Kidney epithelial cell (primary cell): ENCODE measurements at regions not wholly inside any gene's neighbourhood (a gene's known extent, or its start where the extent isn't known, plus 50 kb on each side); places are given as distances from the start of the nearest gene placed in this dataset.

Experiments
- DNase-seq: peaks from one replicate; pipeline ENCODE4 v3.0.0-alpha.2; 2010; ENCODE audit warnings: low read depth
- H3K27me3 ChIP-seq: 2 replicates; pipeline ENCODE4 v1.6.0; 2011; ENCODE audit warnings: low read length; ENCODE audit not compliant: control insufficient read depth, insufficient read depth
- H3K36me3 ChIP-seq: 2 replicates; pipeline ENCODE4 v1.5.1; 2011; ENCODE audit warnings: low read length; ENCODE audit not compliant: control insufficient read depth, insufficient read depth
- H3K4me3 ChIP-seq: 2 replicates; pipeline ENCODE4 v1.5.1; 2011; ENCODE audit warnings: low read depth, mild to moderate bottlenecking, control low read depth, low read length
- TF ChIP-seq, protein P1 (sequence below): IDR thresholded peaks from 2 replicates; pipeline ENCODE4 v1.5.1; 2011; ENCODE audit warnings: mild to moderate bottlenecking, moderate library complexity, low read length, control low read depth, inconsistent platforms; ENCODE audit not compliant: insufficient read depth, poor library complexity, severe bottlenecking

DNA sequence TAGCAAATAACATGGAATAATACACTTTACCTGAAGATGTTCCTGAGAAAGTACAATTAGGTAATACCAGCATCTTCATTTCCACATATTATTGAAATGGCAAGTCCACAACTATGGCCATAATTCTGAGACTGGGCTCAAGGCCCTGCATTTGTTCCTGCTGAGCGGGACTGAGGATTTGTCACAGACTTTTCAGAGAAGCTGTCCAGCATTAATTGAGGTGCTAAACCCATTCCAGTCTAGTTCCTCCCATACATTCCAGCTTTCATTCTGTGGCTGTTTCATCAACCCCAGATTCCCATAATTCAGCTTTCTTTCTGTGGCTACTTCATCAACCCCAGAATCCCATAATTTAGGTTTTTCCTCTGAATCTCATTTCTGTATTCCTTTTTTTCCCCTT is 293.4 kb upstream of the GBE1 start:
- H3K36me3 ChIP-seq = no peaks in the 10 kb centered on the region
- no peak overlapping the region for H3K4me3 ChIP-seq
- no peak for DNase-seq
- no peaks in the 10 kb centered on the region for H3K27me3 ChIP-seq
- TF ChIP-seq, protein P1, sequence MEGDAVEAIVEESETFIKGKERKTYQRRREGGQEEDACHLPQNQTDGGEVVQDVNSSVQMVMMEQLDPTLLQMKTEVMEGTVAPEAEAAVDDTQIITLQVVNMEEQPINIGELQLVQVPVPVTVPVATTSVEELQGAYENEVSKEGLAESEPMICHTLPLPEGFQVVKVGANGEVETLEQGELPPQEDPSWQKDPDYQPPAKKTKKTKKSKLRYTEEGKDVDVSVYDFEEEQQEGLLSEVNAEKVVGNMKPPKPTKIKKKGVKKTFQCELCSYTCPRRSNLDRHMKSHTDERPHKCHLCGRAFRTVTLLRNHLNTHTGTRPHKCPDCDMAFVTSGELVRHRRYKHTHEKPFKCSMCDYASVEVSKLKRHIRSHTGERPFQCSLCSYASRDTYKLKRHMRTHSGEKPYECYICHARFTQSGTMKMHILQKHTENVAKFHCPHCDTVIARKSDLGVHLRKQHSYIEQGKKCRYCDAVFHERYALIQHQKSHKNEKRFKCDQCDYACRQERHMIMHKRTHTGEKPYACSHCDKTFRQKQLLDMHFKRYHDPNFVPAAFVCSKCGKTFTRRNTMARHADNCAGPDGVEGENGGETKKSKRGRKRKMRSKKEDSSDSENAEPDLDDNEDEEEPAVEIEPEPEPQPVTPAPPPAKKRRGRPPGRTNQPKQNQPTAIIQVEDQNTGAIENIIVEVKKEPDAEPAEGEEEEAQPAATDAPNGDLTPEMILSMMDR = no peak

DNA sequence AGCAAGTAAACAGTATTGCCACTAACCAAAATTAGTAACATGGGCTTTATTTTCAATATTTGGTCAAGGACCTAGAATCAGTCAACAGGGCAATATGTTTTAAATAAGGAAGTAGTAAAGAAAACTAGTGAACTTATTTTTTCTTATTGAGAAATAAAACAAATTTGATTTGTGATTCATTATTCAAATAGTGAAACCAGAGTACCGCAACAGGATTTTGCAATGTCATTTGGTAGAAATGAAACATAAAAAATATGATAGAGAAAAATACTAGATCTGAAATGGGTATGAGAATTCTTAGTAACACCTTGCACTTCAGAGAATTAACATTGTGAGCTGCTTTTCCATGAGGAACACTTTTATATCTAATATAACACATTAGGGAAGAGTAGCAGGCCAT is 291.8 kb upstream of the GBE1 start:
- no peak for DNase-seq
- H3K27me3 ChIP-seq = no peaks in the 10 kb centered on the region
- H3K4me3 ChIP-seq = no peak overlapping the region
- H3K36me3 ChIP-seq = no peaks in the 10 kb centered on the region
- TF ChIP-seq, protein P1 = no peak

DNA sequence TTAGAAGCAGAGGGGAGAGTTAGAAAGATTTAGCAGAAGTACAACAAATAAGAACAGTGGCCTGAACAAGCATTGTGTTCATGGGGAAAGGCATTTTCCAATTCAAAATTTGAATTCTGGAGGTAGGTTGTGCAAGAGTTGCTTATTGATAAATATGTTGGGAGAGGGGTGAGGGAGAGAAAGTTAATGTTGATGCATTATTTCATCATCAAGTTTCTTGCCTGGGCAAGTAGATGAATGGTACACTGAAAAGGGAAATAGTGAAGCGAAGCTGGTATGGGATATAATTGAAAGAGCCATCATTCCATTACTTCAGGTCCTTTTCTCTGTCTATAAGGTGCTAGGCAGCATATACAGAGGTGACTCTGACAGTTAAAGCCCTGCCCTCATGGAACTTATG is 288.9 kb upstream of the GBE1 start:
- no peak for DNase-seq
- TF ChIP-seq, protein P1 = no peak
- H3K4me3 ChIP-seq = no peak overlapping the region
- H3K36me3 ChIP-seq = no peaks in the 10 kb centered on the region
- H3K27me3 ChIP-seq = no peaks in the 10 kb centered on the region

DNA sequence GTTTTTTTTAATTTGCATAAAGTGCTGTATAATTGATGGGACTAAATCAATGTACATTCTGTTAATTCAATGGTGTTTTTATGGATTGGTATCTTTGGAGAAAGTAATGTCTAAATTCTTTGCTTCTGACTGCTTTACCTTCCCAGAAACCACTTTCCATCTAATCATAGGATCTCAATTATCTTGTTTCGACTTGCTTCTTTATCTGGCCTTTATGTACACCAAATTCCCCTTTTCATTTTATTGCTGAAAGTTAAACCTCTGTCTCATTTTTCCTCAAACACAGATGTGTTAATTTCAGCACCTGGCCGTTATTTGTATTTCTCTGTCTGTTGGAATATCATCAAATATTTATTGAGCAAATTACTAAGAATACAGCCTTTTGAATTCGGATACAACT is 287.3 kb upstream of the GBE1 start:
- H3K36me3 ChIP-seq = no peaks in the 10 kb centered on the region
- no peak overlapping the region for H3K4me3 ChIP-seq
- DNase-seq = no peak
- H3K27me3 ChIP-seq = no peaks in the 10 kb centered on the region
- TF ChIP-seq, protein P1 = no peak

DNA sequence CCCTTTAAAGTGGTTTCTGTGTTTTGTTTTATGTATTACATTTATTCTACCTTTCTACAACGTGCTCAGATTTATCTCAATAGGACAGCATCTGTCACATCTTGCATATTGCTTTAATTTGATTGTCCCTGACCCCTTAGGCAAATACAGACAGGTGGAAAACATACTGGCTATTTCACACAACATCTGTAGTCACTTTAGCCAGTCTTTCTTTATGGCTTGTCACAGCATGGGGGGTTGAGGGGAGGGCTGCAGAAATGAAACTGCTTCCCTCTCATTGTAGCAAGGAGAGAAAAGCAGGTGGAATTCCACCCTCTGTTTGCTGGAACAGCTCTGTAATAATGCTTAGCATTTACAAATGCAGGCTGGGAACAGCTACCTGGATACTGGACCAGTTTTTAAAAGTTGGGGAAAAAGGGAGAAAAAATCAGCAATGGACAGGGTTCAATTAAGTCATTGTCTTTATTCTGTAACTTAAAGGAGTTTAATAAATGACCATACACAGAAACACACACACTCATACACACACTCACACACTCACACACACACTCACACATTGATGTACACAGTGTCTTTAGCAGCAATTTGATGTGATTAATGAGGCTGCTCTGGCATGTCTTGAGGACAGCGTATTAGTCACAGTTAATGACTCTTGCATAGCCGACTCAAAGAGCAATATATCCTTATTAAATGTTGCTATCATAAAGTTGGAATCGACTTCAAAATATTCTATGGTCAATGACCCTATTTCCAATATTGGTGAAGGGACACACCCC is 283.7 kb upstream of the GBE1 start:
- H3K27me3 ChIP-seq = no peaks in the 10 kb centered on the region
- peak; percentile 9 for DNase-seq
- TF ChIP-seq, protein P1 = no peak

DNA sequence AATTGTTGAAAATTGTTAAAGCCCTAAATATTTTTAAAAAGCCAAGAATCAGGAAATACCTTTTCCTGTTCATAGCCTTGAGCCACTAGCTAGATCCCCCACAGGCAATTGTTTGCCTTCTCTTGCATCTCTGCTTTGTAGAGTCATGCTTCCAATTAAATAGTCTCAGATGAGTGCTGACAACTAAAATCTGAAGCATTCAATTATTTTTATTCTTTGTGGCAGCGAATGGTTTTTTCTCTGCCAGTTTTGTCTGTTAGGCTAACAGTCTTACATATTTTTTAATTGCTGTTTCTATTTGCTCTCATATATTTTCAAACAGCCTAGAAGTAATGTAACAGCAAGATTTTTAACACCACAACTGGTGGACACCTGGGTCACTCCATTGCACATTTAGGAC is 277.1 kb upstream of the GBE1 start:
- Histone ChIP-seq H3K27me3 (no peaks in the 10 kb centered on the region), H3K36me3 (no peaks in the 10 kb centered on the region), H3K4me3 (no peak overlapping the region)
- no peak for DNase-seq
- TF ChIP-seq, protein P1 = no peak

More for the DNA sequence above, 283.7 kb upstream of the GBE1 start:
- Histone ChIP-seq H3K4me3 (no peak overlapping the region), H3K36me3 (no peaks in the 10 kb centered on the region)
